Adrenal gland (tissue), 9 donors: ENCODE measurements at regions not wholly inside any gene's neighbourhood (a gene's known extent, or its start where the extent isn't known, plus 50 kb on each side); places are given as distances from the start of the nearest gene placed in this dataset.

Experiments
- DNase-seq, 7 donors: peaks; one replicate each; pipeline ENCODE4 v3.0.0-alpha.2; 2019 to 2020
- H3K27ac ChIP-seq, 5 donors: fragments of 200-600 bp; sonication (generic) in 4 of 5; 1 replicate in 3 of 5; 2 replicates in 2 of 5; pipeline versions ENCODE4 v1.5.1 to v1.8.0; 2016 to 2020; ENCODE audit warnings: mild to moderate bottlenecking in 1 of 5
- H3K27me3 ChIP-seq: fragments of 200-600 bp; 2 replicates; pipeline ENCODE4 v1.8.0; 2021
- H3K36me3 ChIP-seq, 2 donors: fragments of 200-600 bp; replicated peaks in 1 of 2; 1 replicate in 1 of 2; 2 replicates in 1 of 2; pipeline versions ENCODE4 v1.5.1 to v1.8.0; 2018 to 2022
- H3K4me1 ChIP-seq, 2 donors: fragments of 200-600 bp; replicated peaks in 1 of 2; 1 replicate in 1 of 2; 2 replicates in 1 of 2; pipeline versions ENCODE4 v1.5.1 to v1.8.0; 2018 to 2021
- H3K4me3 ChIP-seq, 4 donors: fragments of 200-600 bp; sonication (generic) in 3 of 4; one replicate each; pipeline ENCODE4 v1.5.1; 2016 to 2018
- H3K9me3 ChIP-seq, 3 donors: fragments of 200-600 bp; sonication (generic) in 1 of 3; replicated peaks in 1 of 3; 1 replicate in 2 of 3; 2 replicates in 1 of 3; pipeline versions ENCODE4 v1.5.1 to v1.8.0; 2016 to 2021
- CTCF ChIP-seq, 6 experiments: fragments of 450-650 bp in 4 of 6; fragments of 200-600 bp in 2 of 6; sonication (generic) in 1 of 6; IDR thresholded peaks; 1 replicate in 5 of 6; 2 replicates in 1 of 6; pipeline versions ENCODE4 v1.5.1 to v1.8.0; 2016 to 2021; ENCODE audit warnings: antibody characterized with exemption in 6 of 6, mild to moderate bottlenecking in 2 of 6, moderate library complexity in 1 of 6
- POLR2A ChIP-seq, 2 donors: fragments of 450-650 bp; IDR thresholded peaks; one replicate each; pipeline ENCODE4 v1.6.1; 2017; ENCODE audit warnings: antibody characterized with exemption in 2 of 2, mild to moderate bottlenecking in 2 of 2, moderate library complexity in 1 of 2
- WGBS, 4 donors: extraction: QIAGEN DNeasy Blood & Tissue Kit in 2 of 4; methylation state at CpG; one replicate each; pipeline versions ENCODE4 v1.1.5 to v1.1.7; 2013 to 2017; 5-methylcytosine and 5-hydroxymethylcytosine counted together
- intact Hi-C, 2 donors: fragments of 100-400 bp; cut with DNase I; formaldehyde crosslinking; loops; one replicate each; pipeline versions ENCODE4 v1.14.1 to v1.15.0; 2022 to 2023
- donor health status: healthy with polysubstance abuse.
- donor health status: Bipolar disorder and iron deficiency.
- donor health status: DM: yes; HTN: yes; CAD: no.
- donor health status: DM: no; HTN: no; CAD: no.
- donor health status: DM: no; HTN: no; CAD: no.

GRCh38 chr6:62480544-62480943 lies 194.5 kb upstream of the KHDRBS2 start:
- Histone ChIP-seq H3K27me3 (no peaks in the 10 kb centered on the region), H3K9me3 (no peaks in the 10 kb centered on the region), H3K36me3 (no peaks in the 10 kb centered on the region), H3K4me1 (no peaks in the 10 kb centered on the region), H3K27ac (no peak overlapping the region), H3K4me3 (no peak overlapping the region)
- WGBS, 4 donors = 69 to 91% (median 81%) methylated on average over 1 of the region's 1 CpG
- intact Hi-C loops = no loop called here
- no peak for DNase-seq
- TF ChIP-seq CTCF (IDR thresholded peaks at IDR 0.05) (no peak), POLR2A (IDR thresholded peaks at IDR 0.05) (no peak)

- TF ChIP-seq CTCF (IDR thresholded peaks at IDR 0.05) (no peak), POLR2A (IDR thresholded peaks at IDR 0.05) (no peak)
Observed at GRCh38 chr6:62479697-62480220, 193.7 kb upstream of the KHDRBS2 start.

GRCh38 chr6:62474793-62475192 lies 188.8 kb upstream of the KHDRBS2 start:
- TF ChIP-seq POLR2A (IDR thresholded peaks at IDR 0.05) (no peak), CTCF (IDR thresholded peaks at IDR 0.05) (no peak)
- no peaks in the 10 kb centered on the region for H3K9me3 ChIP-seq
- H3K4me1 ChIP-seq = no peaks in the 10 kb centered on the region
- H3K27ac ChIP-seq = no peak overlapping the region
- DNase-seq = no peak
- H3K36me3 ChIP-seq = no peaks in the 10 kb centered on the region
- WGBS, 4 donors = 86 to 92% (median 88%) methylated on average over 3 of the region's 3 CpGs
- H3K4me3 ChIP-seq = no peak overlapping the region
- intact Hi-C loops = no loop called here
- H3K27me3 ChIP-seq = no peaks in the 10 kb centered on the region

More at GRCh38 chr6:62479697-62480220, 193.7 kb upstream of the KHDRBS2 start:
- Histone ChIP-seq H3K27me3 (no peaks in the 10 kb centered on the region), H3K27ac (no peak overlapping the region), H3K9me3 (no peaks in the 10 kb centered on the region), H3K4me1 (no peaks in the 10 kb centered on the region), H3K36me3 (no peaks in the 10 kb centered on the region), H3K4me3 (no peak overlapping the region)
- 60 to 71% (median 67%) methylated on average over 4 of the region's 4 CpGs for WGBS, 4 donors
- DNase-seq = no peak
- intact Hi-C loops = no loop called here

- no peak for DNase-seq
- Histone ChIP-seq H3K4me3 (no peak overlapping the region), H3K27ac (no peak overlapping the region), H3K4me1 (no peaks in the 10 kb centered on the region), H3K36me3 (no peaks in the 10 kb centered on the region), H3K27me3 (no peaks in the 10 kb centered on the region), H3K9me3 (no peaks in the 10 kb centered on the region)
- no peak for TF ChIP-seq POLR2A (IDR thresholded peaks at IDR 0.05)
- no peak for TF ChIP-seq CTCF (IDR thresholded peaks at IDR 0.05)
- 82 to 90% (median 86%) methylated on average over 2 of the region's 2 CpGs for WGBS, 4 donors
- intact Hi-C loops = no loop called here
Observed at GRCh38 chr6:62466607-62467006, 180.6 kb upstream of the KHDRBS2 start.
